Parathyroid adenoma (tissue), 2 donors: ENCODE measurements at regions not wholly inside any gene's neighbourhood (a gene's known extent, or its start where the extent isn't known, plus 50 kb on each side); places are given as distances from the start of the nearest gene placed in this dataset.
"Not testable (repeated sequence)": the region's sequence is repeated elsewhere in the genome, so short reads cannot be mapped to it uniquely, and the experiment has no call there.

Source experiments
- H2AFZ ChIP-seq: fragments of 300-600 bp; sonication (generic); one replicate; pipeline ENCODE4 v1.7.0; 2017; ENCODE audit warnings: antibody characterized with exemption, mild to moderate bottlenecking
- H3K27ac ChIP-seq: fragments of 300-600 bp; sonication (generic); one replicate; pipeline ENCODE4 v1.7.0; 2017
- H3K27me3 ChIP-seq: fragments of 300-600 bp; sonication (generic); one replicate; pipeline ENCODE4 v1.7.0; 2017; ENCODE audit warnings: low read length; ENCODE audit not compliant: control insufficient read depth, insufficient read depth
- H3K36me3 ChIP-seq: fragments of 300-600 bp; sonication (generic); one replicate; pipeline ENCODE4 v1.7.0; 2017; ENCODE audit warnings: low read length; ENCODE audit not compliant: control insufficient read depth, insufficient read depth
- H3K4me1 ChIP-seq: fragments of 300-600 bp; sonication (generic); one replicate; pipeline ENCODE4 v1.7.0; 2017; ENCODE audit warnings: control low read depth
- H3K4me2 ChIP-seq: fragments of 300-600 bp; sonication (generic); one replicate; pipeline ENCODE4 v1.7.0; 2017; ENCODE audit warnings: low read length
- H3K4me3 ChIP-seq: fragments of 300-600 bp; sonication (generic); one replicate; pipeline ENCODE4 v1.7.0; 2017; ENCODE audit warnings: low read depth, low read length
- H3K79me2 ChIP-seq: fragments of 300-600 bp; sonication (generic); one replicate; pipeline ENCODE4 v1.7.0; 2017; ENCODE audit warnings: control low read depth
- H3K9ac ChIP-seq: fragments of 300-600 bp; sonication (generic); one replicate; pipeline ENCODE4 v1.7.0; 2017; ENCODE audit warnings: mild to moderate bottlenecking
- H3K9me3 ChIP-seq: fragments of 300-600 bp; sonication (generic); one replicate; pipeline ENCODE4 v1.7.0; 2017; ENCODE audit warnings: low read length; ENCODE audit not compliant: control insufficient read depth
- TF ChIP-seq, protein P1 (sequence below): fragments of 300-600 bp; sonication (generic); IDR thresholded peaks from one replicate; pipeline ENCODE4 v1.7.0; 2017; ENCODE audit warnings: antibody characterized with exemption, mild to moderate bottlenecking
- donor health status: primary hyperparathyroidism.

DNA sequence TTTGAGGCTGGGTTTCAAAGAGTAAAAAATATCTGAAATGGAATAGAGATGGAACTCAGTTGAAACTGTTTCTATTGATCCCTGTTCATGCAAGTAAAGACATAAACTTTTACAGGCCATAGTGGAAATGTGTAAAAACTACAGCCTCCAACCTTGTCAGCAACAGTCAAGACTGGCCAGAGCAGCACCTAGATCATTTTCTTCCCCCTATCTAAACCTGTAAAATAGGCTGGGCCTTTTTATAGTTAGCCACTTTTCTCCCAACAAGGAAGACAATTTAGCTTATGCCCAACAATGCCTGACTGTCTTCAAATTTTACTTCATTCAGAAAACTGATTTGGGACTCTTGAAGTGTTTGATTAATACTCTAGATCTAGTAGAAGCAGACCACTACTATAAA lies 91.5 kb upstream of the CMC1 start:
- Histone ChIP-seq H3K9ac (no peak overlapping the region), H3K4me2 (no peak overlapping the region), H3K36me3 (no peaks in the 10 kb centered on the region), H3K27ac (no peak overlapping the region), H2AFZ (no peak overlapping the region), H3K4me1 (no peaks in the 10 kb centered on the region), H3K27me3 (no peaks in the 10 kb centered on the region), H3K9me3 (no peaks in the 10 kb centered on the region), H3K79me2 (no peaks in the 10 kb centered on the region), H3K4me3 (no peak overlapping the region)
- TF ChIP-seq, protein P1, sequence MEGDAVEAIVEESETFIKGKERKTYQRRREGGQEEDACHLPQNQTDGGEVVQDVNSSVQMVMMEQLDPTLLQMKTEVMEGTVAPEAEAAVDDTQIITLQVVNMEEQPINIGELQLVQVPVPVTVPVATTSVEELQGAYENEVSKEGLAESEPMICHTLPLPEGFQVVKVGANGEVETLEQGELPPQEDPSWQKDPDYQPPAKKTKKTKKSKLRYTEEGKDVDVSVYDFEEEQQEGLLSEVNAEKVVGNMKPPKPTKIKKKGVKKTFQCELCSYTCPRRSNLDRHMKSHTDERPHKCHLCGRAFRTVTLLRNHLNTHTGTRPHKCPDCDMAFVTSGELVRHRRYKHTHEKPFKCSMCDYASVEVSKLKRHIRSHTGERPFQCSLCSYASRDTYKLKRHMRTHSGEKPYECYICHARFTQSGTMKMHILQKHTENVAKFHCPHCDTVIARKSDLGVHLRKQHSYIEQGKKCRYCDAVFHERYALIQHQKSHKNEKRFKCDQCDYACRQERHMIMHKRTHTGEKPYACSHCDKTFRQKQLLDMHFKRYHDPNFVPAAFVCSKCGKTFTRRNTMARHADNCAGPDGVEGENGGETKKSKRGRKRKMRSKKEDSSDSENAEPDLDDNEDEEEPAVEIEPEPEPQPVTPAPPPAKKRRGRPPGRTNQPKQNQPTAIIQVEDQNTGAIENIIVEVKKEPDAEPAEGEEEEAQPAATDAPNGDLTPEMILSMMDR = no peak

DNA sequence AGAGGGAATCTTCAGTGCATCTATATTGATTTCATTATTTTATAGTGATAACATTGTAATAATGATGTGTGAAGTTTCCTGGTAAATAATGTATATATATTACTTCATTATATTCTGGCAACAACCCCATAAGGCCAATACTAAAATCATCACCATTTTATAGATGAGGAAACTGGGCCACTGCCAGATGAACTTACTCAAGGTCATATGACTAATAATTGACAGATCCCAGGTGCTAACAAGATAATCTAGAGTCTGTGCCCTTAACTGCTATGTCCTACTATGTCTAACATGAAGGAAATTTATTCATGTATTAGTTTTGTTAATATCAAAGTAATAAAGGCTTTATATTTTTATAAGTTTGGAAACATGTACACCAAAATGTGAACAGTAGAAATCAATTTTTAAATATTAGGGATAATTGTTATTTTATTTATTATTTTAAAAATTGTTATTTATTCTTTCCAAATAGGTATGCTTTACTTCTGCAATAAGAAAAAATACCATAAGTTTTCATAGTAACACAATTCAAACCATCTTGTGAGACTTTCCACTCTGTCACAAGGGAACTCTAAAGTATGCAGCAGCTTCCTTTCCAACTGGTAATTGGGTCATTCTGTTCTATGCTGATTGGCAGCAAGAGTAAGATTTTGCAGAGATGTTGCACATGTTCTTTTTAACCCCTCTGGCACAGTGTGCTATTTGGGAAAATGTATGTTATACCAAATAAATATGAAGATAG lies 90.8 kb upstream of the CMC1 start:
- Histone ChIP-seq H2AFZ (no peak overlapping the region), H3K27me3 (no peaks in the 10 kb centered on the region), H3K36me3 (no peaks in the 10 kb centered on the region), H3K4me2 (no peak overlapping the region), H3K9ac (no peak overlapping the region), H3K27ac (no peak overlapping the region), H3K79me2 (no peaks in the 10 kb centered on the region), H3K9me3 (no peaks in the 10 kb centered on the region), H3K4me3 (no peak overlapping the region), H3K4me1 (no peaks in the 10 kb centered on the region)
- TF ChIP-seq, protein P1 = no peak

DNA sequence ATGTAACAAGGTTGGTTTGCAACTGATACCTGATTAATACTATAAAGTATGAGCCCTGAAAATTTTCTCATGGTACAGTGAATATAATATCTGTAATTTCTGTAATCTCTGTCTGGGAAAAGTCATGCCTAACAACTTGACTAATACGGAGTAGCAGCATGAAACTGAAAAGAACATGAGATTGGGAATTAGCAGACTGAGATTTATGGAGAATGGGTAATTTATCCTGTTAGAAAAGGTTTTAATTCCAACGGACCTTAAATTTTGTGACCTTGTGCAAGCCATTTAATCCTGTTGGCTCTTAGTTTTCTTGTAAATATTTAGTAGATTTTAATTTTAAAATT lies 90.2 kb upstream of the CMC1 start:
- Histone ChIP-seq H3K36me3 (no peaks in the 10 kb centered on the region), H3K79me2 (no peaks in the 10 kb centered on the region), H3K27me3 (no peaks in the 10 kb centered on the region), H3K9ac (no peak overlapping the region), H3K4me3 (no peak overlapping the region), H2AFZ (no peak overlapping the region), H3K4me2 (no peak overlapping the region), H3K4me1 (no peaks in the 10 kb centered on the region), H3K27ac (no peak overlapping the region), H3K9me3 (no peaks in the 10 kb centered on the region)
- TF ChIP-seq, protein P1 = no peak

DNA sequence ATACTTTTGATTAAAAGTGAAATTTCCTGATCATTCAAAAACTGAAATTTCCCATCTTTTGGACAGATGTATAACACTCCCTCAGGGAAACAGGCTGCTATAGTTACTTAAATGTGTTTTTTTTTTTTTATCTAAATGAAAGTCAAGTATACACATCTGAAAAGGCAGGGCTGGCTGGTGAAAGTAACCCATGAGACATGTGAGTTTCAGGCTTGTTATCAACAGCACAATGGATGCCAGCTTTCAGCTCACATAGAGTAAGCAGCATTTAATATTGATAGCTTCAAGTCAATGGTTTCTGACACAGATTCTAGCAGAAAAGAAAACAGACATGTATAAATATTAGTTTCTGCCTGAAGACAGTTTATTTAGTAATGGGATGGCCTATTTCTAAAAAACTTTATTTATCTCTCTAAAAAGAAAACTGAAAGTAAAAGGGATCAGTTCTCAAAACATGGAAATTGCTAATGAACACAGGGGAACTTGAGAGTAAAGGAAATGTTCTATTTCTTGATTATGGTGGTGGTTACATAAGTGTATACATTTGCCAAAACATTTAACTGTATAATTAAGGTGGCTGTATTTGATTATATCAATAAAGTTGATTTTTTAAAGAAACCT lies 89.7 kb upstream of the CMC1 start:
- Histone ChIP-seq H3K27me3 (no peaks in the 10 kb centered on the region), H3K79me2 (no peaks in the 10 kb centered on the region), H3K36me3 (no peaks in the 10 kb centered on the region), H3K4me3 (no peak overlapping the region), H3K27ac (no peak overlapping the region), H3K9ac (no peak overlapping the region), H3K4me1 (no peaks in the 10 kb centered on the region), H3K9me3 (no peaks in the 10 kb centered on the region), H2AFZ (no peak overlapping the region), H3K4me2 (no peak overlapping the region)
- TF ChIP-seq, protein P1 = no peak

DNA sequence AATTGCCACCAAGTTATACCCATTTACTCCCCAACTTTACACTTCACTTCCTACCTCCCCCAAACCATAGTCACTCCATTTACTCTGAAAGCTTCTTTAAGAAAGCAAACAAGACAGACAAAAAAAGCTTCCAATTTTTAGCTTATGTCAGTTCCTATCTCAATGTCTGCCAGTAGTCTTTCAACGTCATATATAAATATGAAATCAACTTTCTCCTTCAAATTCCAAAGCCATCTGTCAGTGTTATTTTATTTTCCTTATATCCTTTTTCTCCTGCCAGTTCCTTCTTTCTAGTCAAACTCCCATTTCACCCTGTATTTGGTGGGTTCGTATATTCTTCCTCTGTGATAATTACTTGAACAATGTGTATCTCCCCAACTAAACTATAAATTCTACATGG lies 85.8 kb upstream of the CMC1 start:
- Histone ChIP-seq H3K4me3 (no peak overlapping the region), H3K9ac (no peak overlapping the region)
- TF ChIP-seq, protein P1 = no peak

DNA sequence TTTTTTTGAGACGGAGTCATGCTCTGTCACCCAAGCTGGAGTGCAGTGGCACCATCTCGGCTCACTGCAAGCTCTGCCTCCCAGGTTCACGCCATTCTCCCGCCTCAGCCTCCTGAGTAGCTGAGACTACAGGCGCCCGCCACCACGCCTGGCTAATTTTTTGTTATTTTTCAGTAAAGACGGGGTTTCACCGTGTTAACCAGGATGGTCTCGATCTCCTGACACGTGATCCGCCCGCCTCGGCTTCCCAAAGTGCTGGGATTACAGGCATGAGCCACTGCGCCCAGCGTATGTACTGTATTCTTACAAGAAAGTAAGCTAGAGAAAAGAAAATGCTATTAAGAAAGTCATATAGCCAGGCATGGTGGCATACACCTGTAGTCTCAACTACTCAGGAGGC lies 84.8 kb upstream of the CMC1 start:
- not testable (repeated sequence) for H3K9ac ChIP-seq, H3K27me3 ChIP-seq, H2AFZ ChIP-seq, H3K9me3 ChIP-seq, H3K36me3 ChIP-seq, H3K4me3 ChIP-seq, H3K27ac ChIP-seq, H3K4me2 ChIP-seq, H3K4me1 ChIP-seq, H3K79me2 ChIP-seq

More for the DNA sequence above, 85.8 kb upstream of the CMC1 start:
- no peaks in the 10 kb centered on the region for H3K4me1 ChIP-seq
- no peaks in the 10 kb centered on the region for H3K36me3 ChIP-seq
- no peaks in the 10 kb centered on the region for H3K79me2 ChIP-seq
- H3K27ac ChIP-seq = no peak overlapping the region
- H3K9me3 ChIP-seq = no peaks in the 10 kb centered on the region
- H3K4me2 ChIP-seq = no peak overlapping the region
- no peak overlapping the region for H2AFZ ChIP-seq
- no peaks in the 10 kb centered on the region for H3K27me3 ChIP-seq
